Prostate gland (tissue), 2 donors: ENCODE measurements at regions not wholly inside any gene's neighbourhood (a gene's known extent, or its start where the extent isn't known, plus 50 kb on each side); places are given as distances from the start of the nearest gene placed in this dataset.
"Not testable (repeated sequence)": the region's sequence is repeated elsewhere in the genome, so short reads cannot be mapped to it uniquely, and the experiment has no call there.

ENCODE experiments used
- CTCF ChIP-seq, 4 experiments: fragments of 200-600 bp in 2 of 4; fragments of 450-650 bp in 2 of 4; sonication (generic) in 2 of 4; IDR thresholded peaks; 1 replicate in 3 of 4; 2 replicates in 1 of 4; pipeline ENCODE4 v1.5.1; 2016 to 2019; ENCODE audit warnings: antibody characterized with exemption in 4 of 4, mild to moderate bottlenecking in 2 of 4, moderate library complexity in 2 of 4
- POLR2A ChIP-seq: fragments of 450-650 bp; IDR thresholded peaks from one replicate; pipeline ENCODE4 v1.6.1; 2016; ENCODE audit warnings: antibody characterized with exemption, mild to moderate bottlenecking
- POLR2AphosphoS5 ChIP-seq: sonication (generic); formaldehyde crosslinking; IDR thresholded peaks from one replicate; pipeline ENCODE4 v1.6.1; 2017; ENCODE audit warnings: antibody characterized with exemption

- not testable (repeated sequence) for TF ChIP-seq POLR2AphosphoS5; CTCF (IDR thresholded peaks at IDR 0.05); POLR2A
These were observed 232.0 kb downstream of the CWH43 start for GRCh38 chr4:49218094-49218493.
